ENCODE measurements at regions not wholly inside any gene's neighbourhood (a gene's known extent, or its start where the extent isn't known, plus 50 kb on each side); places are given as distances from the start of the nearest gene placed in this dataset.

DNA sequence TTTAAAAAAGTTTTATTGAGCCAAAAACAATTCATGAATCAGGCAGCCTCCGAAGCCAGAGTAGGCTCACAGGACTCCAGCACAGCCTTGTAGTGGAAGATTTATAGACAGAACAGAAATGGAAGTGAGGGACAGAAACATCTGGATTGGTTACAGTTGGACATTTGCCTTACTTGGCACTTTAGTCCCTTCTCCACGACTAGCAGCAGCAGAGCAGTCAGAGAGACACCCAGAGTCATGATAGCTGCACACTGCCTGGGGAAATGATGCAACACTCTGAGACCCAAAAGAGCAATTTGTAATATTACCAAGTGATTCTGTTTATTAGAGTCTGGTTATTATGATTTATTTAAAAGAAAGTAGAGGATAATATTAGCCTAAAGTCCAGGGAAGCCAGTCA is 72.2 kb upstream of the KRTAP11-1 start:
- Histone ChIP-seq H3K27ac (ENCODE audit: low read length) (no peak overlapping the region), H3K4me1 (ENCODE audit: low read length) (no peaks in the 10 kb centered on the region), H3K9me3 (ENCODE audit: low read length) (no peaks in the 10 kb centered on the region), H3K4me2 (ENCODE audit: low read depth, low read length, poor library complexity, severe bottlenecking) (no peak overlapping the region), H3K9me2 (replicated peaks; ENCODE audit: insufficient read depth, low read length) (no peaks in the 10 kb centered on the region), H4K20me1 (ENCODE audit: insufficient read depth, low read depth, low read length) (no peaks in the 10 kb centered on the region), H3K9ac (ENCODE audit: low read length) (no peak overlapping the region), H3K27me3 (ENCODE audit: low read length) (no peaks in the 10 kb centered on the region), H3K4me3 (ENCODE audit: low read length) (no peak overlapping the region), H3K79me2 (ENCODE audit: low read length) (no peaks in the 10 kb centered on the region), H2AFZ (ENCODE audit: low read length) (no peak overlapping the region), H3K36me3 (ENCODE audit: insufficient read depth, low read length) (no peaks in the 10 kb centered on the region)
- no peak for DNase-seq

DNA sequence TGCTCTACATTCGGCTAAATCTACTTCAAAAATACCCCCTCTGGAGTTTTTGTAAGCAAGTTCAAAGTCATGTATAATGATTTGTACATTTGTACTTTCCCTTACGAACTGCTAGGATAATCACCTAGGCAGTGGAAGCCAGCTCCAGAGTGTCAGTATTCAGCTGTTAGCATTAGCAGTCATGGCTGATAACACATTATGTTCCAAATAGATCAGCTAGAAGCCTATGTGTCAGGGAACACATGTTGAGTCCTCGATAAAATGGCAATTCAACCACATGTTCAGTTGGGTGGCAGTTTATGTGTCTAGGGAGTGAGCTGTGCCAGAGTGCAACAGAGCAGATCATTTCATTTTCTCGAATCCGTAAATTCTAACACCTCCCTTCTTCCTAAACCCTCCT is 65.8 kb upstream of the KRTAP11-1 start:
- H3K36me3 ChIP-seq (ENCODE audit: insufficient read depth, low read length) = no peaks in the 10 kb centered on the region
- no peak overlapping the region for H2AFZ ChIP-seq (ENCODE audit: low read length)
- H3K4me3 ChIP-seq (ENCODE audit: low read length) = no peak overlapping the region
- no peak overlapping the region for H3K9ac ChIP-seq (ENCODE audit: low read length)
- H3K79me2 ChIP-seq (ENCODE audit: low read length) = no peaks in the 10 kb centered on the region
- no peaks in the 10 kb centered on the region for H3K4me1 ChIP-seq (ENCODE audit: low read length)
- no peaks in the 10 kb centered on the region for H4K20me1 ChIP-seq (ENCODE audit: insufficient read depth, low read depth, low read length)
- no peaks in the 10 kb centered on the region for H3K27me3 ChIP-seq (ENCODE audit: low read length)
- H3K9me2 ChIP-seq (replicated peaks; ENCODE audit: insufficient read depth, low read length) = no peaks in the 10 kb centered on the region
- H3K9me3 ChIP-seq (ENCODE audit: low read length) = no peaks in the 10 kb centered on the region
- DNase-seq = no peak
- no peak overlapping the region for H3K27ac ChIP-seq (ENCODE audit: low read length)
- H3K4me2 ChIP-seq (ENCODE audit: low read depth, low read length, poor library complexity, severe bottlenecking) = no peak overlapping the region

- Histone ChIP-seq H3K27me3 (ENCODE audit: low read length) (no peaks in the 10 kb centered on the region), H3K79me2 (ENCODE audit: low read length) (no peaks in the 10 kb centered on the region), H3K4me1 (ENCODE audit: low read length) (no peaks in the 10 kb centered on the region), H3K9me2 (replicated peaks; ENCODE audit: insufficient read depth, low read length) (no peaks in the 10 kb centered on the region), H3K27ac (ENCODE audit: low read length) (no peak overlapping the region), H3K36me3 (ENCODE audit: insufficient read depth, low read length) (no peaks in the 10 kb centered on the region), H3K4me3 (ENCODE audit: low read length) (no peak overlapping the region), H3K9me3 (ENCODE audit: low read length) (no peaks in the 10 kb centered on the region), H4K20me1 (ENCODE audit: insufficient read depth, low read depth, low read length) (no peaks in the 10 kb centered on the region), H3K4me2 (ENCODE audit: low read depth, low read length, poor library complexity, severe bottlenecking) (no peak overlapping the region), H3K9ac (ENCODE audit: low read length) (no peak overlapping the region), H2AFZ (ENCODE audit: low read length) (no peak overlapping the region)
- no peak for DNase-seq
These were observed 62.5 kb upstream of the KRTAP11-1 start for GRCh38 chr21:30943920-30944319.

GRCh38 chr21:30943243-30943642 is 61.9 kb upstream of the KRTAP11-1 start:
- no peaks in the 10 kb centered on the region for H3K36me3 ChIP-seq (ENCODE audit: insufficient read depth, low read length)
- H3K79me2 ChIP-seq (ENCODE audit: low read length) = no peaks in the 10 kb centered on the region
- no peaks in the 10 kb centered on the region for H3K9me3 ChIP-seq (ENCODE audit: low read length)
- H3K4me1 ChIP-seq (ENCODE audit: low read length) = no peaks in the 10 kb centered on the region
- H3K9me2 ChIP-seq (replicated peaks; ENCODE audit: insufficient read depth, low read length) = no peaks in the 10 kb centered on the region
- H3K4me3 ChIP-seq (ENCODE audit: low read length) = no peak overlapping the region
- no peak for DNase-seq
- H3K27me3 ChIP-seq (ENCODE audit: low read length) = no peaks in the 10 kb centered on the region
- no peak overlapping the region for H3K4me2 ChIP-seq (ENCODE audit: low read depth, low read length, poor library complexity, severe bottlenecking)
- H3K27ac ChIP-seq (ENCODE audit: low read length) = no peak overlapping the region
- no peak overlapping the region for H2AFZ ChIP-seq (ENCODE audit: low read length)
- no peak overlapping the region for H3K9ac ChIP-seq (ENCODE audit: low read length)
- H4K20me1 ChIP-seq (ENCODE audit: insufficient read depth, low read depth, low read length) = no peaks in the 10 kb centered on the region

DNA sequence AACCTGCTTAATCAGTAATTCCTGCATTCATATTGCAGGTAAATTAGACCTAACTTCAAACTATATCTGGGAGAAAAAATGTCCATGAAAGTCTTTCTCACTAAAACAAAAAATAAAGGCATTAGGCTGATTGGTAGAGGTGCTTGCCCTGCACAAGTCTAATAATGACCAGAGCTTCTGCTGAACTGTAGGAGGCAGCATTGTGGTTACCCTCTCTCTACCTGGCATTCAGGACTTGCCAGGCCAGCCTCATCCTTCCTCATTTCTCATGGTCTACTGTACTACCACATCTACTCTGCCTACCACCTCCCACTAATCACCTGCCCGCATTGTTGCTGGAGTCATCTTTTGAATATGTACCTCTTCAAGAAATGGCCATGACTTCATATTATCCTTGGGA is 60.8 kb upstream of the KRTAP11-1 start:
- no peaks in the 10 kb centered on the region for H3K4me1 ChIP-seq (ENCODE audit: low read length)
- no peak overlapping the region for H3K27ac ChIP-seq (ENCODE audit: low read length)
- H4K20me1 ChIP-seq (ENCODE audit: insufficient read depth, low read depth, low read length) = no peaks in the 10 kb centered on the region
- no peaks in the 10 kb centered on the region for H3K9me3 ChIP-seq (ENCODE audit: low read length)
- no peaks in the 10 kb centered on the region for H3K27me3 ChIP-seq (ENCODE audit: low read length)
- H3K4me3 ChIP-seq (ENCODE audit: low read length) = no peak overlapping the region
- no peak overlapping the region for H2AFZ ChIP-seq (ENCODE audit: low read length)
- H3K79me2 ChIP-seq (ENCODE audit: low read length) = no peaks in the 10 kb centered on the region
- H3K36me3 ChIP-seq (ENCODE audit: insufficient read depth, low read length) = no peaks in the 10 kb centered on the region
- DNase-seq = peak; percentile 41
- H3K4me2 ChIP-seq (ENCODE audit: low read depth, low read length, poor library complexity, severe bottlenecking) = no peak overlapping the region
- H3K9ac ChIP-seq (ENCODE audit: low read length) = no peak overlapping the region
- H3K9me2 ChIP-seq (replicated peaks; ENCODE audit: insufficient read depth, low read length) = no peaks in the 10 kb centered on the region

DNA sequence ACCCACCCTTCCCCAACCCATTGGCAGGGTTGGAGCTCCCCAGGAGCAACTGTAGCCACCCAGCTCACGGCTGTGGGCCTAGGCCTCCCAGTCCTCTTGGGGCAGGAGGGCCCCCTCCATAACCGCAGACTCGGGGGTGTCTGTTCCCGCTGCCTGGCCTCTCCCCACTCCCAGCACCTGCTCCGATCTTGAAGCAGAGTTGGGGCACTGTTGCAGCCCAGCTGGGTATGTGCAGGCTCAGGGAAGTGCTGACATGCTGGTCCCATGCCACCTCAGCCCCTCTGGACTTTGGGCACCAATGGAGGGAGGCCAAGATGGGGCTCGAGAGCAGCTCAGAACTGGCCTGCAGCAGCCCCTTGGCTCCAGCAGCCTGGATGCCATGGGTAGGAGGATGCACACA is 54.8 kb upstream of the KRTAP11-1 start:
- no peaks in the 10 kb centered on the region for H3K36me3 ChIP-seq (ENCODE audit: insufficient read depth, low read length)
- H3K9ac ChIP-seq (ENCODE audit: low read length) = no peak overlapping the region
- DNase-seq = no peak
- no peaks in the 10 kb centered on the region for H3K4me1 ChIP-seq (ENCODE audit: low read length)
- H3K9me3 ChIP-seq (ENCODE audit: low read length) = no peaks in the 10 kb centered on the region; the same call in 1 of the 2 replicates
- no peaks in the 10 kb centered on the region for H3K9me2 ChIP-seq (replicated peaks; ENCODE audit: insufficient read depth, low read length)
- no peaks in the 10 kb centered on the region for H3K79me2 ChIP-seq (ENCODE audit: low read length)
- no peak overlapping the region for H2AFZ ChIP-seq (ENCODE audit: low read length)
- no peaks in the 10 kb centered on the region for H3K27me3 ChIP-seq (ENCODE audit: low read length)
- H3K4me2 ChIP-seq (ENCODE audit: low read depth, low read length, poor library complexity, severe bottlenecking) = no peak overlapping the region
- no peak overlapping the region for H3K4me3 ChIP-seq (ENCODE audit: low read length)
- H4K20me1 ChIP-seq (ENCODE audit: insufficient read depth, low read depth, low read length) = no peaks in the 10 kb centered on the region
- H3K27ac ChIP-seq (ENCODE audit: low read length) = no peak overlapping the region

DNA sequence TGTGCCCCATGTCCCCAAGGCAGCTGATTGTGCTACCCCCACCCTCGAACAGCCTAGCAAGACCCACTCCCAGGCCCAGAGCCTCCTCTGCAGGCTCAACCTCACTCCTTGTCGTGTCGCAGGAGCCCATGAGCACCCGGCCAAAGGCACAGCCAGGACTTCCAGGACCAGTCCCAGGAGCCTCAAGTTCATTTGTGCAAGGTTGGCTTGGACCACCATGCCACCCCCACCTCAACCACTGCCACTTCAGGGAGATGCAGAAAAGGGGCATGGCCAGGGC is 54.4 kb upstream of the KRTAP11-1 start:
- Histone ChIP-seq H3K9me2 (replicated peaks; ENCODE audit: insufficient read depth, low read length) (no peaks in the 10 kb centered on the region), H3K36me3 (ENCODE audit: insufficient read depth, low read length) (no peaks in the 10 kb centered on the region), H2AFZ (ENCODE audit: low read length) (no peak overlapping the region), H4K20me1 (ENCODE audit: insufficient read depth, low read depth, low read length) (no peaks in the 10 kb centered on the region), H3K27ac (ENCODE audit: low read length) (no peak overlapping the region), H3K27me3 (ENCODE audit: low read length) (no peaks in the 10 kb centered on the region), H3K4me1 (ENCODE audit: low read length) (no peaks in the 10 kb centered on the region), H3K79me2 (ENCODE audit: low read length) (no peaks in the 10 kb centered on the region), H3K4me3 (ENCODE audit: low read length) (no peak overlapping the region), H3K9ac (ENCODE audit: low read length) (no peak overlapping the region), H3K9me3 (ENCODE audit: low read length) (no peaks in the 10 kb centered on the region; the same call in 1 of the 2 replicates), H3K4me2 (ENCODE audit: low read depth, low read length, poor library complexity, severe bottlenecking) (no peak overlapping the region)
- DNase-seq = no peak

- H3K9me2 ChIP-seq (replicated peaks; ENCODE audit: insufficient read depth, low read length) = no peaks in the 10 kb centered on the region
These were observed 53.9 kb upstream of the KRTAP11-1 start for GRCh38 chr21:30935121-30935888.

More at GRCh38 chr21:30935121-30935888, 53.9 kb upstream of the KRTAP11-1 start:
- no peaks in the 10 kb centered on the region for H3K4me1 ChIP-seq (ENCODE audit: low read length)
- H4K20me1 ChIP-seq (ENCODE audit: insufficient read depth, low read depth, low read length) = no peaks in the 10 kb centered on the region
- no peak overlapping the region for H3K27ac ChIP-seq (ENCODE audit: low read length)
- no peaks in the 10 kb centered on the region for H3K79me2 ChIP-seq (ENCODE audit: low read length)
- H3K4me2 ChIP-seq (ENCODE audit: low read depth, low read length, poor library complexity, severe bottlenecking) = no peak overlapping the region
- H3K9me3 ChIP-seq (ENCODE audit: low read length) = no peaks in the 10 kb centered on the region; the same call in 1 of the 2 replicates
- no peaks in the 10 kb centered on the region for H3K36me3 ChIP-seq (ENCODE audit: insufficient read depth, low read length)
- DNase-seq = no peak
- no peak overlapping the region for H3K4me3 ChIP-seq (ENCODE audit: low read length)
- no peak overlapping the region for H2AFZ ChIP-seq (ENCODE audit: low read length)
- H3K27me3 ChIP-seq (ENCODE audit: low read length) = no peaks in the 10 kb centered on the region
- no peak overlapping the region for H3K9ac ChIP-seq (ENCODE audit: low read length)
